A172 (cell line): ENCODE measurements at regions not wholly inside any gene's neighbourhood (a gene's known extent, or its start where the extent isn't known, plus 50 kb on each side); places are given as distances from the start of the nearest gene placed in this dataset.

Experiments used
- DNase-seq: peaks from one replicate; pipeline ENCODE4 v3.0.0-alpha.2; 2015; ENCODE audit warnings: low spot score

- no peak for DNase-seq
Measured at GRCh38 chr11:11044137-11044855, 186.4 kb upstream of the ZBED5 start.

- DNase-seq, result no peak
Measured at GRCh38 chr11:11043721-11044120, 185.9 kb upstream of the ZBED5 start.

GRCh38 chr11:11039208-11039965 is 181.5 kb upstream of the ZBED5 start:
- no peak for DNase-seq

- DNase-seq, result no peak
Measured at GRCh38 chr11:11038782-11039181, 180.9 kb upstream of the ZBED5 start.

GRCh38 chr11:11038352-11038751 is 180.5 kb upstream of the ZBED5 start:
- no peak for DNase-seq

- DNase-seq, result peak; percentile 47
Measured at GRCh38 chr11:11036848-11037732, 179.2 kb upstream of the ZBED5 start.

- DNase-seq, result no peak
Measured at GRCh38 chr11:11036185-11036847, 178.5 kb upstream of the ZBED5 start.

GRCh38 chr11:11035331-11035730 is 177.5 kb upstream of the ZBED5 start:
- DNase-seq, result no peak

GRCh38 chr11:11034476-11034875 is 176.6 kb upstream of the ZBED5 start:
- DNase-seq, result no peak

- DNase-seq, result no peak
Measured at GRCh38 chr11:11032066-11032465, 174.2 kb upstream of the ZBED5 start.

- DNase-seq, result no peak
Measured at GRCh38 chr11:11029027-11029426, 171.2 kb upstream of the ZBED5 start.

- DNase-seq, result peak; percentile 61
Measured at GRCh38 chr11:11028017-11028692, 170.3 kb upstream of the ZBED5 start.

- peak; percentile 56 for DNase-seq
Measured at GRCh38 chr11:11027288-11027687, 169.4 kb upstream of the ZBED5 start.

- DNase-seq, result peak; percentile 64
Measured at GRCh38 chr11:11025087-11025486, 167.2 kb upstream of the ZBED5 start.

- DNase-seq, result peak; percentile 35
Measured at GRCh38 chr11:11022125-11022730, 164.4 kb upstream of the ZBED5 start.

- DNase-seq, result no peak
Measured at GRCh38 chr11:11021563-11021962, 163.7 kb upstream of the ZBED5 start.

- peak; percentile 16 for DNase-seq
Measured at GRCh38 chr11:11020747-11021149, 162.9 kb upstream of the ZBED5 start.

- DNase-seq, result no peak
Measured at GRCh38 chr11:11020219-11020726, 162.4 kb upstream of the ZBED5 start.

GRCh38 chr11:11016943-11017342 is 159.1 kb upstream of the ZBED5 start:
- DNase-seq, result no peak

GRCh38 chr11:11016068-11016467 is 158.2 kb upstream of the ZBED5 start:
- no peak for DNase-seq

- no peak for DNase-seq
Measured at GRCh38 chr11:11011617-11012016, 153.8 kb upstream of the ZBED5 start.
